ENCODE measurements at regions not wholly inside any gene's neighbourhood (a gene's known extent, or its start where the extent isn't known, plus 50 kb on each side); places are given as distances from the start of the nearest gene placed in this dataset.

GRCh38 chr18:51721388-51721787, 523.9 kb upstream of the MEX3C start:
- TF ChIP-seq CTCF (IDR thresholded peaks at IDR 0.05) (no peak), RAD21 (conservative IDR thresholded peaks at IDR 0.05 in 1 of 2, IDR thresholded peaks at IDR 0.05 in 1 of 2) (no peak), POLR2A (IDR thresholded peaks at IDR 0.05; ENCODE audit: low read length) (no peak), MAX (IDR thresholded peaks at IDR 0.05) (no peak)

Measured in A549 (cell line).